ENCODE measurements at regions not wholly inside any gene's neighbourhood (a gene's known extent, or its start where the extent isn't known, plus 50 kb on each side); places are given as distances from the start of the nearest gene placed in this dataset.

DNA sequence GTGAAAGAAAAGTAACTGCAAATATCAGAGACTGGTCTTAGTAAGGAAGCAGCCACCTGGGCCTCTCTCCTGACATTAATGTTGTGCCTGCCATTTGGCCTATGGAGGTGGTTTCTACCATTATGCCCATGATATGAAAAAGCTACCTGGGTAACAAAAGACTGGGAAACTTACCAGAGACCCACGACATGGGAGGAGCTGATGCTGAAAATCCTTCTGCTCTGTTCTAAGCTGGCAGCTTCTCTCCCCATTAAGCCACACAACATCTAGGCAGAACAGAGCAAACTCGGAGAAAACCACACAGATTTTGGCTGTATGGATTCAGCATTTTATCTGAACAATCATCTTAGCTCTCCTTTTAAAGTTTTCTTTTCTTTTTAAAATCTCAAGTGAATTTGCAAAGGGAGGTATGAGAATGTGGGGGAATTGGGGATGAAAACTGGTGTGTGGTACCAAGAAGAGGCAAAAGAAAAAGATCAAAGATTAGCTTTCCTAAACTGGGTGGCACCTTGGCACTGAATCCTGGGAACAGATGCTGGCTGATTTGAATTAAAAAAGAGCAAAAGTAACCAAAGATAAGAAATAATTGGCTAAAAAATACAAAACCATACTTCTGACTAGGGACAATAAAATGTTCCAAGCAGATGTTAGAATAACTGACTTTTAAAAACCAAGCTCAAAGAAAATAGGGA lies 128.6 kb upstream of the ANKRD1 start:
- ChIA-PET CTCF (interaction anchor here (0.9 to 1.6 kb wide), 4 partner anchors 13 to 138 kb away, joined by 3 to 4 read pairs (median 4); no protein-coding TSS in a partner anchor), POLR2A (no interaction called here)
- DNase-seq: no peak
- no peak overlapping the region for H3K4me3 ChIP-seq (ENCODE audit: low read depth in 2 of 2, low read length in 1 of 2)
- H3F3A ChIP-seq (replicated peaks; ENCODE audit: insufficient read depth): no peaks in the 10 kb centered on the region
- H3K4me2 ChIP-seq: no peak overlapping the region
- H3K9ac ChIP-seq: no peak overlapping the region
- no peaks in the 10 kb centered on the region for H3K79me2 ChIP-seq (ENCODE audit: insufficient read depth)
- no peaks in the 10 kb centered on the region for H3K27me3 ChIP-seq (ENCODE audit: insufficient read depth)
- H4K20me1 ChIP-seq (ENCODE audit: insufficient read depth): no peaks in the 10 kb centered on the region
- H2AFZ ChIP-seq (ENCODE audit: low read depth): no peak overlapping the region
- H3K4me1 ChIP-seq (ENCODE audit: control insufficient read depth in 1 of 2, insufficient read depth in 2 of 2, low read depth in 1 of 2, low read length in 1 of 2): no peaks in the 10 kb centered on the region; a peak in 1 of 4 replicates
- TF ChIP-seq POLR2AphosphoS5 (IDR thresholded peaks at IDR 0.05; ENCODE audit: low read depth, low read length) (no peak), GABPA (IDR thresholded peaks at IDR 0.05; ENCODE audit: low read depth) (no peak), RFX5 (IDR thresholded peaks at IDR 0.05; ENCODE audit: low read length) (no peak)
- TF ChIP-seq, protein P1, sequence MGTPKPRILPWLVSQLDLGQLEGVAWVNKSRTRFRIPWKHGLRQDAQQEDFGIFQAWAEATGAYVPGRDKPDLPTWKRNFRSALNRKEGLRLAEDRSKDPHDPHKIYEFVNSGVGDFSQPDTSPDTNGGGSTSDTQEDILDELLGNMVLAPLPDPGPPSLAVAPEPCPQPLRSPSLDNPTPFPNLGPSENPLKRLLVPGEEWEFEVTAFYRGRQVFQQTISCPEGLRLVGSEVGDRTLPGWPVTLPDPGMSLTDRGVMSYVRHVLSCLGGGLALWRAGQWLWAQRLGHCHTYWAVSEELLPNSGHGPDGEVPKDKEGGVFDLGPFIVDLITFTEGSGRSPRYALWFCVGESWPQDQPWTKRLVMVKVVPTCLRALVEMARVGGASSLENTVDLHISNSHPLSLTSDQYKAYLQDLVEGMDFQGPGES (IDR thresholded peaks at IDR 0.05; ENCODE audit: low read depth, low read length): no peak
- no peaks in the 10 kb centered on the region for H3K9me2 ChIP-seq
- WGBS (ENCODE audit: low lambda C conversion rate): 69% methylated on average over 2 of the region's 2 CpGs
- H3K36me3 ChIP-seq (replicated peaks in 1 of 2; ENCODE audit: control insufficient read depth in 1 of 2, insufficient read depth in 2 of 2, low read length in 1 of 2): no peaks in the 10 kb centered on the region
- H3K27ac ChIP-seq (ENCODE audit: low read depth in 2 of 2, low read length in 1 of 2): no peak overlapping the region
- no peaks in the 10 kb centered on the region for H3K9me3 ChIP-seq

DNA sequence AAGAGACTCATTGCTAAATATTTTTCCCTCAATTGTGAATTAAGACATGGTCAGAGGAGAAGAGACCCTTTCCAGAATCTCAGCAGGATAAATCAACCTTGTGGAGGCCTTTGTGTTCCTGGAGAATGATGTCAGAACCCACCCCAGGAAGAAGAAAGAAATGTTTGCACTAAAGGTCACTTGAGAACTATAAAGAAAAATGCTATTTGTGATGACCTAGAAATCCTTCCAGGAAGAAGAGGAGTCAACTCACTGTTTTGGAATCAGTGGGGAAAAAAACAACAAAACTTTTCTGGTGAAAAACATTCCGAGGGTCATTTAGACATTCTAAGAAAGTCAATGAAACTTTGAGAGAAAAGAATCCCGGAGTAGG lies 129.1 kb upstream of the ANKRD1 start:
- ChIA-PET POLR2A (no interaction called here), CTCF (interaction anchor here (0.9 to 1.6 kb wide), 5 partner anchors 12 to 138 kb away, joined by 3 to 4 read pairs (median 3); no protein-coding TSS in a partner anchor)
- Histone ChIP-seq H3K4me3 (ENCODE audit: low read depth in 2 of 2, low read length in 1 of 2) (no peak overlapping the region), H3K4me1 (ENCODE audit: control insufficient read depth in 1 of 2, insufficient read depth in 2 of 2, low read depth in 1 of 2, low read length in 1 of 2) (no peaks in the 10 kb centered on the region; a peak in 1 of 4 replicates), H3K9me3 (no peaks in the 10 kb centered on the region), H3K36me3 (replicated peaks in 1 of 2; ENCODE audit: control insufficient read depth in 1 of 2, insufficient read depth in 2 of 2, low read length in 1 of 2) (no peaks in the 10 kb centered on the region), H3K4me2 (no peak overlapping the region), H3K27me3 (ENCODE audit: insufficient read depth) (no peaks in the 10 kb centered on the region), H3K9ac (no peak overlapping the region), H4K20me1 (ENCODE audit: insufficient read depth) (no peaks in the 10 kb centered on the region), H3K79me2 (ENCODE audit: insufficient read depth) (no peaks in the 10 kb centered on the region), H2AFZ (ENCODE audit: low read depth) (no peak overlapping the region), H3K9me2 (no peaks in the 10 kb centered on the region), H3F3A (replicated peaks; ENCODE audit: insufficient read depth) (no peaks in the 10 kb centered on the region), H3K27ac (ENCODE audit: low read depth in 2 of 2, low read length in 1 of 2) (no peak overlapping the region)
- TF ChIP-seq YY1 (IDR thresholded peaks at IDR 0.05; ENCODE audit: low read depth) (no peak), ELF1 (IDR thresholded peaks at IDR 0.05) (no peak), TCF12 (IDR thresholded peaks at IDR 0.05) (no peak), NFIC (IDR thresholded peaks at IDR 0.05; ENCODE audit: borderline replicate concordance) (no peak), RXRA (IDR thresholded peaks at IDR 0.05; ENCODE audit: borderline replicate concordance, low read depth) (no peak)
- TF ChIP-seq, protein P2, sequence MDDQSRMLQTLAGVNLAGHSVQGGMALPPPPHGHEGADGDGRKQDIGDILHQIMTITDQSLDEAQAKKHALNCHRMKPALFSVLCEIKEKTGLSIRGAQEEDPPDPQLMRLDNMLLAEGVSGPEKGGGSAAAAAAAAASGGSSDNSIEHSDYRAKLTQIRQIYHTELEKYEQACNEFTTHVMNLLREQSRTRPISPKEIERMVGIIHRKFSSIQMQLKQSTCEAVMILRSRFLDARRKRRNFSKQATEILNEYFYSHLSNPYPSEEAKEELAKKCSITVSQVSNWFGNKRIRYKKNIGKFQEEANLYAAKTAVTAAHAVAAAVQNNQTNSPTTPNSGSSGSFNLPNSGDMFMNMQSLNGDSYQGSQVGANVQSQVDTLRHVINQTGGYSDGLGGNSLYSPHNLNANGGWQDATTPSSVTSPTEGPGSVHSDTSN (IDR thresholded peaks at IDR 0.05): no peak
- TF ChIP-seq, protein P3, sequence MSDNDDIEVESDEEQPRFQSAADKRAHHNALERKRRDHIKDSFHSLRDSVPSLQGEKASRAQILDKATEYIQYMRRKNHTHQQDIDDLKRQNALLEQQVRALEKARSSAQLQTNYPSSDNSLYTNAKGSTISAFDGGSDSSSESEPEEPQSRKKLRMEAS (IDR thresholded peaks at IDR 0.05; ENCODE audit: low read depth): no peak
- WGBS (ENCODE audit: low lambda C conversion rate): 80% methylated on average over 2 of the region's 2 CpGs
- DNase-seq: no peak

Data from SK-N-SH (cell line).